ENCODE measurements at regions not wholly inside any gene's neighbourhood (a gene's known extent, or its start where the extent isn't known, plus 50 kb on each side); places are given as distances from the start of the nearest gene placed in this dataset.

GRCh38 chr11:69892237-69892985 lies 73.2 kb upstream of the FGF3 start:
- peaks cover 6% of the 10 kb centered on the region for H3K4me1 ChIP-seq (ENCODE audit: control insufficient read depth, extremely low read depth, insufficient read depth, low read length)
- H3K27me3 ChIP-seq (ENCODE audit: control insufficient read depth, insufficient read depth, low read length) = peaks cover 4% of the 10 kb centered on the region
- no peak overlapping the region for H3K4me3 ChIP-seq (replicated peaks in 1 of 4; ENCODE audit: control extremely low read depth in 1 of 4, insufficient read depth in 1 of 4, low read depth in 3 of 4, low read length in 4 of 4)
- peak in 1 of 2 donors; percentile 24 for TF ChIP-seq CTCF (conservative IDR thresholded peaks at IDR 0.05 in 1 of 2, IDR thresholded peaks at IDR 0.05 in 1 of 2; ENCODE audit: low read depth in 1 of 2, low read length in 2 of 2)
- TF ChIP-seq EZH2 (IDR thresholded peaks at IDR 0.05; ENCODE audit: low read length, missing control alignments) = no peak
- no peaks in the 10 kb centered on the region for H3K9me3 ChIP-seq (ENCODE audit: control insufficient read depth, insufficient read depth, low read depth, low read length)
- no peak overlapping the region for H3K4me2 ChIP-seq (ENCODE audit: extremely low read depth, insufficient read depth, low read length)
- H4K20me1 ChIP-seq (ENCODE audit: control insufficient read depth, extremely low read depth, insufficient read depth, low read length) = no peaks in the 10 kb centered on the region
- no peaks in the 10 kb centered on the region for H3K36me3 ChIP-seq (ENCODE audit: control insufficient read depth, insufficient read depth, low read length)
- no peak overlapping the region for H3K27ac ChIP-seq (ENCODE audit: insufficient read depth, low read length)
- H2AFZ ChIP-seq (ENCODE audit: low read length) = no peak overlapping the region
- no peak for DNase-seq (ENCODE audit: low read depth in 2 of 2)
- H3K9ac ChIP-seq (ENCODE audit: insufficient read depth, low read length) = no peak overlapping the region
- H3K79me2 ChIP-seq (ENCODE audit: control insufficient read depth, insufficient read depth, low read length) = no peaks in the 10 kb centered on the region

- Histone ChIP-seq H3K4me3 (replicated peaks in 1 of 4; ENCODE audit: control extremely low read depth in 1 of 4, insufficient read depth in 1 of 4, low read depth in 3 of 4, low read length in 4 of 4) (no peak overlapping the region), H3K79me2 (ENCODE audit: control insufficient read depth, insufficient read depth, low read length) (no peaks in the 10 kb centered on the region), H3K9ac (ENCODE audit: insufficient read depth, low read length) (no peak overlapping the region), H3K9me3 (ENCODE audit: control insufficient read depth, insufficient read depth, low read depth, low read length) (no peaks in the 10 kb centered on the region), H2AFZ (ENCODE audit: low read length) (no peak overlapping the region), H3K27me3 (ENCODE audit: control insufficient read depth, insufficient read depth, low read length) (peaks cover 4% of the 10 kb centered on the region), H3K4me2 (ENCODE audit: extremely low read depth, insufficient read depth, low read length) (no peak overlapping the region), H3K4me1 (ENCODE audit: control insufficient read depth, extremely low read depth, insufficient read depth, low read length) (peaks cover 6% of the 10 kb centered on the region), H3K36me3 (ENCODE audit: control insufficient read depth, insufficient read depth, low read length) (no peaks in the 10 kb centered on the region), H3K27ac (ENCODE audit: insufficient read depth, low read length) (no peak overlapping the region), H4K20me1 (ENCODE audit: control insufficient read depth, extremely low read depth, insufficient read depth, low read length) (no peaks in the 10 kb centered on the region)
- no peak for TF ChIP-seq CTCF (conservative IDR thresholded peaks at IDR 0.05 in 1 of 2, IDR thresholded peaks at IDR 0.05 in 1 of 2; ENCODE audit: low read depth in 1 of 2, low read length in 2 of 2)
- TF ChIP-seq EZH2 (IDR thresholded peaks at IDR 0.05; ENCODE audit: low read length, missing control alignments) = no peak
- DNase-seq (ENCODE audit: low read depth in 2 of 2) = no peak
Observed at GRCh38 chr11:69892986-69893555, 73.9 kb upstream of the FGF3 start.

- no peaks in the 10 kb centered on the region for H4K20me1 ChIP-seq (ENCODE audit: control insufficient read depth, extremely low read depth, insufficient read depth, low read length)
- no peak overlapping the region for H3K4me3 ChIP-seq (replicated peaks in 1 of 4; ENCODE audit: control extremely low read depth in 1 of 4, insufficient read depth in 1 of 4, low read depth in 3 of 4, low read length in 4 of 4)
- no peak overlapping the region for H2AFZ ChIP-seq (ENCODE audit: low read length)
- no peak for DNase-seq (ENCODE audit: low read depth in 2 of 2)
- TF ChIP-seq CTCF (conservative IDR thresholded peaks at IDR 0.05 in 1 of 2, IDR thresholded peaks at IDR 0.05 in 1 of 2; ENCODE audit: low read depth in 1 of 2, low read length in 2 of 2) = no peak
- TF ChIP-seq EZH2 (IDR thresholded peaks at IDR 0.05; ENCODE audit: low read length, missing control alignments) = no peak
- H3K4me2 ChIP-seq (ENCODE audit: extremely low read depth, insufficient read depth, low read length) = no peak overlapping the region
- H3K36me3 ChIP-seq (ENCODE audit: control insufficient read depth, insufficient read depth, low read length) = no peaks in the 10 kb centered on the region
- H3K27me3 ChIP-seq (ENCODE audit: control insufficient read depth, insufficient read depth, low read length) = peaks cover 4% of the 10 kb centered on the region
- H3K4me1 ChIP-seq (ENCODE audit: control insufficient read depth, extremely low read depth, insufficient read depth, low read length) = peaks cover 6% of the 10 kb centered on the region
- H3K9ac ChIP-seq (ENCODE audit: insufficient read depth, low read length) = no peak overlapping the region
- H3K79me2 ChIP-seq (ENCODE audit: control insufficient read depth, insufficient read depth, low read length) = no peaks in the 10 kb centered on the region
- H3K27ac ChIP-seq (ENCODE audit: insufficient read depth, low read length) = no peak overlapping the region
- no peaks in the 10 kb centered on the region for H3K9me3 ChIP-seq (ENCODE audit: control insufficient read depth, insufficient read depth, low read depth, low read length)
Observed at GRCh38 chr11:69893631-69894030, 74.4 kb upstream of the FGF3 start.

All from fibroblast of lung (primary cell).